IPS DF 19.7 (cell line): ENCODE measurements at regions not wholly inside any gene's neighbourhood (a gene's known extent, or its start where the extent isn't known, plus 50 kb on each side); places are given as distances from the start of the nearest gene placed in this dataset.

Source experiments
- DNase-seq: peaks from one replicate; pipeline ENCODE4 v3.0.0-alpha.2; 2013; ENCODE audit warnings: low read depth, low spot score

DNA sequence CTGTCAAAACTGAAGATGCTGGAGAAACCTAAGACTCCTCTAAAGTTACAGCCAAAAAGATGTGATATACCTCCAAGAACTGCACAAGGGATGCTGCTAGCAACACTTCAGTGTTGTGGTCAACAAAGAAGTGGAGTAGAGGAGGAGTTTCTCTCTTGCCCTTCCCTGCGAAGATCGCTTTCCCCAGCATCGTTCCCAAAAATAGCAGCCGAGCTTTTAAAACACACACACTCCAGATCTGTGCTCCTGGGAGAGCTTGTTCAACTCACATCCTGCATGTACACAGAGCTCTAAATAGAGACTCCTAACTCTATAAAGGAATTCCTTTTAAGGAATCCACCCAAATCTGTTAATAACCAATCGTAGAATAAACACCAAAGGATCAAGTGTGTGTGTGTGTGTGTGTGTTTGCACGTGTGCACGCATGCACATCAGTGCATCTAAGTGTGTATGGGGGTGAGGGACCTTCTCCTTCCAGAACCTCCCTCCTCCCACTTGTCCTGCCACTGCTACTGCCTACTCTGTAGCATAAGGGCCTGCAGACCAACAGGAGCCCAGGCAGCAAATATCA lies 58.5 kb downstream of the PSMG1 start:
- DNase-seq: no peak

DNA sequence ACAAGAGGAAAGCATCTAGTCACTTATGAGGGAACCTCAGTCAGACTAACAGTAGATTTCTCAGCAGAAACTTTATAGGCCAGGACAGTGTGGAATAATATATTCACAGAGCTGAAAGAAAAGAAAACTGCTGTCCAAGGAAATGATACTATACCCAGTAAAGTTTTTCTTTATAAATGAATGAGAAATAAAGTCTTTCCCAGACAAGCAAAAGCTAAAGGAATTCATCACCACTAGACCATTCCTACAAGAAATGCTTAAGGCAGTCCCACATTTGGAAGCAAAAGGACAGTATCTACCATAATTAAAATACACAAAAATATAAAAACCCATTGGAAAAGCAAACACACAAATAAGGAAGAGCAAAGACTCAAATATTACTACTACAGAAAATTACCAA lies 59.9 kb downstream of the PSMG1 start:
- no peak for DNase-seq

DNA sequence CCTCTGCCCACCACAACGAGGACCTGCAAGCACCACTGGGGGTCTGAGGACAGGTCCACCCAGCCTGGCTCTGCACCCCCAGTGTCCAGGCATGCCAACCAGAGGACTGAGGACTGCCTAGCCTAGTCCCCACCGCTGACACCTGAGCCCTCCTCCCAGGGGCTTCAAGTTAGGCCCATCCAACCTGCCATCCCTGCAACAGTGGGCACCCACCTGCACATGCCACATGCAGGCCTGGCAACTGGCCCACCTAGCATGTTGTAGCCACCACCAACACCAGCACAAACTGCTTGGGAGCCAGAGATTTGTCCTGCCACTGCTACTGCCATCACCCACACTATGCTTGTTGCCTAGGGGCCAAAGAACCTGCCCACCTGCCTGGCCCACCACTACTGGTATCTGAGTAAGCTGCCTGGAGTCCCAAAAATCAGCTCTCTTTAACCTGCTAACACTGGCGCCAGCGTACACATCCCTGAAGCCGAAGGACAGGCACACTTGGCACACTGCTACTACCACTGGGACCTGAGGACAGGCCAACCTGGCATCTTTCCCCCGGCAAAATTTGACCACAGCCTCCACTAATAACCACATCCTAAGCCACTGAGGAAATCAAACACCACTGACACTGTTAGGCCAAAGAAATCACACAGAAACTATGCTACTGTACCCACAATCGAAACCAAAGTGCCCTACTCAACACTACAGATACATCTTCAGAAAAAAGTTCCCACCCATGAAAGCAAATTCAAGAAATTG lies 61.5 kb downstream of the PSMG1 start:
- no peak for DNase-seq

DNA sequence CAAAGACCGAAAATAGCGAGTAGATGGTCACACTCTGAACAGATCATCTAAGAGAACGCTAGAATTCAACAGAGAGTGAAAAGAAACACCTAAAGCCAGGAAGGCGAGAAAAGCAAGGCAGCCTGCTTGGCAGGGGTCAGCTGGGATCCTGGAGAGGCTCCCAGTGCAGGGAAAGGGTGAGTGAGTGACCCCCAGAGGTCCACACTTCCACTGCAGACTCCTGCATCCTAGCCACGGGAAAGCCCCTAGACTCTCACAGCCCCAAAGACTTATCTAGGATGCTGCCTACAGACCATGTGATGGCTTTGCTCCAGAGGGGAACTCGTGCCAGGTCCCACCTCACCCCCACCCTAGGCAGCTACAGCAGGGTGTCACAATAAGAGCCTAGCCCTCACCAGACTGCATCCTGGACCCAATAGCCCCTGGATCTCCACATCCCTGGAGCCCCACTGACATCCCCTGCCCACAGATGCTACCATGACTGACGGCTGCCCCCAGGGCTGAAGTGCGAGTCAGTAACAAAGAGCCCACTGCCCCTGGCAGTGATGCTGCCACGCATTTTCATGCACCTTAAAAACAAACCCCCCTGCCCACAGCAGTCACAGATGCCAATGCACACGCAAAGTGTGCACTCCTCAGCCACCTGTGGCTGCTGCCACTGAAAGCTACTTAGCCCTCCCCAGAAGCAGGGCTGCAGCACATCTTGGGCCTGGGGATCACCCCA lies 62.2 kb downstream of the PSMG1 start:
- DNase-seq: no peak

DNA sequence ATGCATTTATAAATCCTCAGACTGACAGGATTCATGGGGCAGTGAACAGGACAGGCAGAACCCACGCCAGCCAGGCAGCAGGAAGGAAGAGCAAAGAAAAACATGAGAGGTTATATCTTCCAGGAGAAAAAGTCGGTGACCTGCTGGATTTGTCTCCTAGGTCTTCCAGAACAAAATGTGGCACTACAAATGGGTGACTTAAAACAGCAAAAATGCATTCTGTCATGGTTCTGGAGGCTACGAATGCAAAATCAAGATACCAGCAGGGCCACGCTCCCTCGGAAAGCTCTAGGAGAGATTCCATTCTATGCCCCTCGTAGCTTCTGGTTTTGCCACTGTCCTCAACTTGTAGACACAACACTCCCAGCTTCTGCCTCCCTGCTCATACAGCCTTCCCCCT lies 63.4 kb downstream of the PSMG1 start:
- DNase-seq: no peak

DNA sequence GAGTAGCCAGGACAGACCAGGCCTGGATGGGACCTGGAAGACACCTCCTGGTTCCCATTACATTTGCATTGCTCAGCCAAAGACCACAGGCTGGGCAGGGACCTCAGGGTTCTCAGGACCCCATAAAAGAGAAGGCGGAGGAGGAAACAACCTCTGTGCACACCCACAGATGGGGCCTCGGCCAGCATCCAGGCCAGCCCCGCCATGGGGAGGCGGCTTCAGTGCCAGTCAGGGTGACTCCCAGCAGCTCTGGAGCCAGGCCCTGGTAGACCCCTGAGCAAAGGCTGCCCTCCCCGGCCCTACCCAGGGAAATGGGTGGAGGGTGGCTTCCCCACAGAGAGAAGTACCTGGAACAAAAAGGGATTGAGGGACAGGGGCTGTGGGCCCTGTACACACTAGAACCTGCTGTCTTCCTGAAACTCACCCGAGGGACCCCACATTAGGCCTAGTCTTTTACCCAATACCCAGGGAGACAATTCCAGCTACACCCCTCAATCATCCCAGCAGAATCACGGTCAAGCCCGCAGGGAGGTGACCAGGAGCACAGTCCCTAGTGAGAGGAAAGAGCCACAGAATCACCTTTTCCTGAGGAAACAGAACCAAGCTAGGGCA lies 64.5 kb downstream of the PSMG1 start:
- no peak for DNase-seq

DNA sequence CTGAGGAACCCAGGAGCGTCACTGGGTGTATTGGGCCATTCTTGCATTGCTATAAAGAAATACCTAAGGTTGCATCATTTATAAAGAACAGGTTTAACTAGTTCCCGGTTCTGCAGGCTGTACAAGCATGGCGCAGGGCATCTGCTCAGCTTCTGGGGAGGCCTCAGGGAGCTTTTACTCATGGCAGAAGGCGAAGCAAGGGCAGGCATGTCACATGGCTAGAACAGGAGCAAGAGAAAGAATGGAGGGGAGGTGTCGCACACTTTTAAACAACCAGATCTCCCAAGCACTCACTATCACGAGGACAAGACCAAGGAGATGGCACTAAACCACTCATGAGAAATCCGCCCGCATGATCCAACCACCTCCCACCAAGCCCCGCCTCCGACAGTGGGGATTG lies 65.2 kb downstream of the PSMG1 start:
- no peak for DNase-seq

DNA sequence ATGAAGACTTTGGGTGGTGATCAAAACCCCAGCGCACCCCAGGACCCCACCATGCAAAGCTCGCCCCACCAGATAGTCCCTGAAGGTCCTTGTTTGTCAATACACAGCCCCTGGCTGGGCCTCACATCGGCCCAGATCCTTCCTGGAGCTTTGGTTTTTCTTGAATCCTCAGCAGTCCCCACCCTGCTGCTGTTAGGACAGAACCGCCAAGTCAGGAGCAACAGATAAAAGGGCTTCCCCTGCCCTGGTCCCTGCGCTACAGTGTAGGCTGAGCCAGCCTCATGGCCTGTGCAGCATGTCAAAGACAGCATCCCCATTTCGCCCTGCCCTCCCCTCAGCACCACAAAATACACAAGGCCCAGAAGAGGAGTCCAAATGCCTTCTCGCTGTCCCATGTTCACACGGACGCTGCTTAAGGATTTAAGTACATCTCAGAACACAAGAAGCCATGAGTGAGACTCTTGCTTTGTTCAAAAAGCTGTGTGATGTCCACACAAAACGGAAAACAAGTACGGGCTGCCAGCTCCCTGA lies 65.7 kb downstream of the PSMG1 start:
- no peak for DNase-seq

DNA sequence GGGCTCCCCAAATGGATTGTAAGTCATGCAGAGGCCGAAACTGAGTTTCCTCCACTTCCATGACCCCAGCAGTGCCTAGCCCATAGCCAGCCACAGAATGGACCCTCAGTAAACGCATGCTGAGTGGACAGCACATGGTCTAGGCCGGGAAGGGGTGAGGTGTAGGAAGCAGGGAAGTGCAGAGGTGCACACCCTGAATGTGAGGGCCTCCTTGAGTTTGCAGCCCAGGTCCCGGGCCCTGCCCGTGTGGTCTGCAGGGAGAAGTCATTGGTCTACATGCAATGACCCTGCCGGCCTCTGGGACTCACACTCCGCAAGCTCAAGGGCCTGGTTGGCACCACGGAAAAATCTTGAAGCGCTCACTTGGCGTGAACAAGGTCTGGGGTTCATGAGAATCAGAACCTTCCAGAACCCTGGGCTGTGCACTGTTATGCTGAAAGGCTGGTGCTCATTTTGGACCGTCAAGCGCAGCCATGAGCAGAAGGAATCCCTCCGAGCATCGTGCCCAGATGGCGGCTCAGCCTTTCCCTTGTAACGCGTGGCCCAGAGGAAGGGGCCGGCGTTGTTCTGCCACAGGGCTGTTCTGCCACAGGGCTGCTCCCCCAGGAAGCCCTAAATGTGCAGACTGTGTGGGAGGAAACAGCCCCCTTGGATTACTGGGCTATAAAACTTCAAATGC lies 66.4 kb downstream of the PSMG1 start:
- no peak for DNase-seq

DNA sequence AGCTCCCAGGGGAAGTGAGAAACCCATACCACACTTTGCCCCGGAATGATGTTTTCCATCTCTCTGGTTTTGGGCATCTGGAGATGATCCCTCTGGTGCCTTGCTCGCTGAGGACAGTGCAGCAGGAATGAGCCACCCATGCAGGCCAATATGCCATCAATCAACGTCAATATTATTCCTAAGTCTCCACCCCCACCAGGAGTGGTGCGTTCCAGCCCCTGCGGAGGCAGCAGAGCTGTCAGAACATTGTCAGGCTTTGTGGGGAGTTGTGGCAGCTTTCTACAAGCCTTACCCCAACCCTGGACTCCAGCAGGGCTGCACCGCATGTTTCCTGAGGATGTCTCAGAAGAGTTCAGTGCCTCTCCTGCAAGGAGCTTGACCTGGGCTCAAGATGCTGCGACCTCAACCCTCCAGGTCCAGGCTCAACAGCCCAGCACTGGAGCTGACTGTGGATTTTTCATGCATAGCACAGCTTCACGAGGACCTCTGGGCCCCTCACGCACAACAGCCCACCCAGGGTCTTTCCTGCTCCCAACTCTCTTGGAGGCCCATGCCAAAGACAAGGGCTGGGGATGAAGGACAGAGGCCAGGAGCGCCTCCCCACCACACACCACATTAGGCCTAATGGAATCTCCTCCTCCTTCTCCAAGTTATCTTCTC lies 67.5 kb downstream of the PSMG1 start:
- DNase-seq: no peak

DNA sequence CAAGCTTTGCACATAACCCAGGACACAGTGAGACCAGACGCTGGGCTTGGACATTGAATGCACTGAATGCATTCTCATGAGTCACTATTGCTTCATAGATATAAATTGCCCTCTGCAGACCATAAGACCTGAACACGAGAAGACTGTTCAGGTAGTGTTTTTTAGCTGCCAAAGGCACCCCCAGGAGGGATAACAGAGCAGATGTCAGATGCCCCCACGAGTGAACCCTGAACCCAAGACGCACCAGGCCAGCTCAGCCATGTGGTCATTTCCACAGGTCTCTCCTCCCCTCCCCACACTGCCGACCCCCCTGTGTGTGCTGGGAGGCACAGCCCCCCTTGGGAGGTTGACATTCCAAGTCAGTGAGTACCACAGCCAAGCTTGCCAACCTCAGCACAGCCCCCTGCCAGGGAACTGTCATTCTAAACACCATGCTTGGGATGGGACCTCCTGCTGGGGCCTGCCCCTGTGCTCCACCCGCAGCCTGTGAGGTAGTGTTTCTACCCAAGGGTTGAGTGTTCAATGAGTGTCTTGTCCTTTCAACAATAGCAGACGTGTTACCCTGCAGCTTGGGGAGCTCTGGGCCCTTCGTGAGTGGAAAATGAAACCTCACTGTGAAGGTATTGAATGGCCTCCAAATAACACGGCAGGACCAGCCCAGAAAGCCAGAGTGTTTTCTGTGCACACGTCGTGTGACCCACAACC lies 68.2 kb downstream of the PSMG1 start:
- DNase-seq: no peak

DNA sequence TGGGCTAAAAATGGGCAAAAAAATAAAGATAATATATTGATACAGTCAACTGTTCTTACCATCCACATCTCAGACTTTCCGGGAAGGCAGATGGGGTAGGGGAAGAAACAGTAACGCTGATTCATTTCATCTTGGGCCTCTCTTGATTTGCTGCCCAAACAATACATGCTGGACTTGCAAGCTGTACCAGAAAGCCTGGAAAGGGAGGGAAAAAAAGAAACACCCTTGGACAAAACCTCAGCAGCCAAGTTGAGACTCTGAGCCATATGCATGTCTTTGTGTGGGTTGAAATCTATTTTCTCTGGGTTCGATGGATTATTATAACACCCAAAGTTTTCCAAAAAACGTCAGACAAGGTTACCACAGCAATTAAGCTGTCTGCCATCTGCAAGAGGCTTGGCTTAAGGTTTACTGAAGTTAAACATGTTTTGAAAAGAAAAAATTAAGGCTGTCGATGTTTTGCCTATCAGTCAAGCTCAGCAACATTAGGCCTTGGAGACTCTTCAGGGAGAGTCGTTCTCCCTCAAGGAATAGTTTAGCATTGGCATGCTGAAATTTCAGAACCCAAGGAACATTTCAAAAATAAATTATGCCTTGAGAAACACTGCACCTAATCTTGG lies 71.2 kb downstream of the PSMG1 start:
- no peak for DNase-seq

DNA sequence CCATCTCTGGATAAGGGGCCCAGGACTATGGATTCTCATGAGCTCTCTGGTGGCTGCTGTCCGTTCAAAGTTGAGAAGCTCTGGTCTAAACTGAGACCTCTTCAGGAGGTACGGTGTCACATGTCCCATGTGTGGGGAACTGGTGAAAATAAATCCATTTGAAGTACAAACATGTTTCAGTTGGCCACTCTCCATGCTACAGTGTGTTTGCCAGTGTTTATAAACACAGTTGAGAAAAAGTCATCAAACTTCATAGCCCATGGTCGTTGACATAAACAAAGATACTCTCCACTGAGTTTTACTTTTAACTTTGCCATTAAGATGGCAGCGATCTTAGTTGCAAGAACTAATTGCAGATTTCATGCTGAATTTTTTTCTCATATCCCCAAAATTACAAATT lies 72.8 kb downstream of the PSMG1 start:
- no peak for DNase-seq

DNA sequence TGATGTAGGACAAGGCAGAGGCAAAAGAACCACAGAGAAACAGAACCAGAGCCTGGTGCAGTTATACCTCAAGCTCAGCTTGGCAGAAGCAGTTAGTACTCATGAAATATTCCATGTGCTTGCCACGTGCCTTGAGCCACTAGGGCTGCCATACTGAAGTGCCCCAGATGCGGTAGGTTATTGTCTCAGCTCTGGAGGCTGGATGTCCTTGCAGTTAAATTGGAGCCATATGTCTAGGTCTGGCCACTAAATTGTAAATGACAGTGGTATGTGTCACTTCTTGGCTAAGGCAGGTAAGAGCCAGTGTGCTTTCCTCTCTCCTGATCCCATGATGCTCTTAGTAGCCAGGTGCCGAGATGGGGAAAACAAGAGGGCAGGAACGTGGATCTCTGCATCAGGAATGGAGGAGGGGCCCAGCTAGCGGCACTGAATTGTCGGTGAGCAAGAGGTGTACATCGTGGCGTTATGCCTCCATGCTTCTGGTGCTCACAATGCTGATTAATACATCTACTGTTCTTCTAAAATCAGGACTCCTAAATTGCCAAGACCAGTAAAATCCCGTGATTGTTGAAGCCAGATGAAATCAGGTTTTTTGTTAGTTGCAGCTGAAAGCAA lies 73.5 kb downstream of the PSMG1 start:
- DNase-seq: no peak

DNA sequence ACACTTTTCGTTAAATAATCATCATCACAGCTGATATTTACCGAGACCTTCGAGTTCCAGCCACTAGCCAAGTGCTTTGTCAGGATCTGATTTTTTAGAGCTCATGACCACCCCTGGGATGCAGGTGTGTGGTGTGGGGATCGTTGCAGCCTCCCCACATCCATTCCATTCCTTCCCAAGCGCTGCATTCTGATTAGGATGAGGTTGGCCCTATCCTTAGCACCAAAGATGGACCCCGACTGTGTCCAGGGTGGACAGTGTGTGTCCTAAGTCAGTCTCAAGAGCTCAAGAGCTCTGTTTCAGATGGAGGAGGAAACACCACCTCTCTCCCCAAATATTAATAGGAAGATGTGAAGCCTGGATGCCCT lies 74.1 kb downstream of the PSMG1 start:
- DNase-seq: no peak

DNA sequence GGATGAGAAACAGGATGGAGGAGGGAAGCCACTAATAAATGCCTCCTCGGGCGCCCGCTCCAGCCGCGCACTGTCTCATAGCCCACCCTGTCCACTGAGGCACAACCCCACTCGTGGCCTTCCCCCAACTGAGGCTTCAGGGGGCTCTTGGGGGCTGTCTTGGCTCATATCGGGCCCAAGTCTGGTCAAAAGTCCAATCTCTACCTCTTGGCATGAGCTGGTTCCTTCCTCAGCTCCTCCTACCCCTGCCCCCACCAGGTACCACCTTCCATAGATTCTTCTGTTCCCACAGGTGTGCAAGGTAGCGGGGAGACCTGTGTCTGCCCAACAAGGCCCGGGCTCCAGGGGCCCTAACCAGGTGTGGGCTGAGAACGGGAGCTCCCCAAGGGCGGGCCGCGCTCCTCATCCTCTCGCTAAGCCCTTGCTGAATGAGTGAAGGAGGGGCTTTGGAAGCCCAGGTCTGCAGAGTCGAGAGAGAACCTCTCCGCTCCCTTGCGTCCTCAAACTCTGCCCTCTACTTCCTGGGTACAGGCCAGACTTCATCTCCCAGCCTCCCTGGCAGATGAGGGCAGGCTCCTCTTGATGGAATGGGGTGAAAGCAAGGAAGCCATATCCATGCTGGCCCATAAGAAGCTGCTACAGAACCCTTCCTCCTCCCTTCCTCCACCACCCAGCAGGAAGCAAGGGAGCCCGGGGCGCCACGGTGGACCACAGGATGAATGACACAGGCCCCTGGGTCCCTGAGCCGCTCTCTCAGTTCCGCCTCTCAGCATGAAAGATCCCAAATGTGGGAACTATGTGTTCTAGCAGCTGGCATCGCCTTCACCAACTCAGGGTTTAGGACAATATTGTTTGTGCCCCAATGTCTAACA lies 74.7 kb downstream of the PSMG1 start:
- no peak for DNase-seq

DNA sequence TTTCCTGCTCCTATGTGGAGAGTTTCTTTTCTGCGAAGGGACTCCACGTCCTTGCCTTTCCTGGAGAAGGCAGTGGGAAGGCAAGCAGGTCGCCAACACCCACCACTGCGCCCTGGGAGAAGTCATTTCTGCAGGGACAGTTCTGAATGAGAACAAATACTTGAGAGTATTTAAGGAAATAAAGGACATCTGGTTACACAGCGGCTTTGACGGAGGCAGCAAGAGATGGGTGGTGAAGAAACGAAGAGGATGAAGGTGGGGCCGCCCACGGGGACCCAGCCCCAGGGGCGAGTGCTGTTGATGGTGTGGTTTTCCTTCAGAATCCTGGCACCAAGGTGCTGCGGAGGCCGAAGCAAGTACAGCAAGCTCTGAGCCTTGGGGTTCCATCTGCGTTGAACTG lies 75.5 kb downstream of the PSMG1 start:
- no peak for DNase-seq

DNA sequence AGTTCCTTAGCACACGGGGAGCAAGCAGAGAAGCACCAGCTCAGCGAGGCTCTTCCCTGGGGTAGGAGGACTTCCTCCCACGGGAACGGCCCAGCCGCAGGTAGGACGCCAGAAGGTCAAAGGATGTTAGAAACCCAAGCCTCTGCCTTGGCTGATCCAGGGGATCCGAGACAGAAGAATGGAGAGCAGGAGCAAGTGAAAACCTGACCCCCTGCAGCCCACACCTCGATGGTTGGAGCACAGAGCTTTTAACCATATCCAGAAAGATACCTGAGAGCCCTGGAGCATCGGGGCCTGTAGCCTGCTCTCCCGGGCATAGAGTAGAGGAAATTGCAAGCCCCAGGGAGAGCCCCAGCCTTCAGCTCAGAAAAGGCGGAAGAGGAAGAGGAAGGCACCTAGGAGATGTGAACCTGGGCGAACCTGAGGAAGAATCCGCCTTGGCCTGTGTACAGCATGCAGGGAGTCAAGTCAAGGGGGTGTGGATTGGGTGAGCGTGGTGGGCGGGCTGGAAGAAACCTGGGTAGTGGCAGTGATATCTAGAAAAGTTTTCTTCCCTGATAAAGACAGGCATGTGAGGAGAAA lies 76.3 kb downstream of the PSMG1 start:
- DNase-seq: no peak
